Activated T-cell treated with anti-CD3 and anti-CD28 coated beads, Interleukin-2, amount 50 U/mL, for 4 hours (primary cell): ENCODE measurements at regions not wholly inside any gene's neighbourhood (a gene's known extent, or its start where the extent isn't known, plus 50 kb on each side); places are given as distances from the start of the nearest gene placed in this dataset.
"Not testable (repeated sequence)": the region's sequence is repeated elsewhere in the genome, so short reads cannot be mapped to it uniquely, and the experiment has no call there.

Experiments used
- ATAC-seq, 2 donors: fragments of 200-7000 bp; cut with Tn5 transposase; one replicate each; pipeline ENCODE4 v1.10.0; 2021
- DNase-seq: peaks from one replicate; pipeline ENCODE4 v3.0.0-alpha.2; 2020
- H3K27me3 Mint-ChIP-seq: one replicate; pipeline ENCODE4 v1.8.0; 2021; ENCODE audit warnings: low read depth, mixed read lengths
- H3K36me3 Mint-ChIP-seq: one replicate; pipeline ENCODE4 v1.8.0; 2022; ENCODE audit warnings: mixed read lengths; ENCODE audit not compliant: insufficient read depth
- H3K4me1 Mint-ChIP-seq: one replicate; pipeline ENCODE4 v1.8.0; 2021; ENCODE audit warnings: low read depth, mixed read lengths
- H3K4me3 Mint-ChIP-seq: one replicate; pipeline ENCODE4 v1.8.0; 2021; ENCODE audit warnings: mild to moderate bottlenecking, moderate library complexity, mixed read lengths
- H3K9me3 Mint-ChIP-seq: one replicate; pipeline ENCODE4 v1.8.0; 2021; ENCODE audit warnings: mixed read lengths

- no peaks in the 10 kb centered on the region for H3K9me3 Mint-ChIP-seq
- H3K36me3 Mint-ChIP-seq = no peaks in the 10 kb centered on the region
- no peak for DNase-seq
- no peaks in the 10 kb centered on the region for H3K27me3 Mint-ChIP-seq
- ATAC-seq = no peak
- no peaks in the 10 kb centered on the region for H3K4me1 Mint-ChIP-seq
- no peak overlapping the region for H3K4me3 Mint-ChIP-seq
Observed at GRCh38 chr2:76193089-76193488, 482.4 kb upstream of the GCFC2 start.

DNA sequence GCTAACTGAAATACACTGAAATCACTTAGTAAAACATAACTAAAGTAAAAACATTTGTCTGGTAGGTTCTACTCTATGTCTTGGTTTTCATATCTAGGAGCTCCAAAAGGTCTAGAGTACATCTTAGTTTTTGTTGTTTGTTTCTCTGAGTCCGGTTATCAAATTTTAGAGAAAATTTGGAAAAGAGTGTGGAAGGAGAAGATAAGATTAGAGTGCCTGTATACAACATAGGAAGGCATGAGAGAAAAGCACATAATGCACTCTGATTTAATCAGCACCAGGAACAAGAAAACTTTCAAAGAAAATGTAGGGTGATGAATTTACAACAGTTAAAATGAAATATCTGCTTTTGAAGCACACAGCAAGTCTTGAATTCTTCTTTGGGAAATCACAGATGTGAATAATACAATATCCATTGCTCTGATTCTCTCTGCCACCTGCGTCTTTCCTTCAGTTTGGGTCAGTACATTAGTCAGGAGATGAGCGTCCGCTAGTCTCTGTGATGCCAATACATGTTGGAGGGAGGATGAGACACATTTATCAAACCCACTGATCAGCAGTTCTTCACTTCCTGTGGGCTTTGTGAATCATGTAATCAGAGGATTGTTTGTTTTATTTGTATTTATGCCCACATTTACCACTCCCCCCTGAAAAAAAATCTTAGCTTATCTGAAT lies 477.8 kb upstream of the GCFC2 start:
- DNase-seq (no peak), ATAC-seq (no peak)
- Mint-ChIP-seq H3K4me3 (no peak overlapping the region), H3K36me3 (no peaks in the 10 kb centered on the region), H3K27me3 (no peaks in the 10 kb centered on the region), H3K9me3 (peaks cover 4% of the 10 kb centered on the region), H3K4me1 (no peaks in the 10 kb centered on the region)

- ATAC-seq (no peak), DNase-seq (no peak)
- Mint-ChIP-seq H3K4me3 (no peak overlapping the region), H3K9me3 (peaks cover 4% of the 10 kb centered on the region), H3K4me1 (no peaks in the 10 kb centered on the region), H3K36me3 (no peaks in the 10 kb centered on the region), H3K27me3 (no peaks in the 10 kb centered on the region)
Observed at GRCh38 chr2:76187415-76187814, 476.7 kb upstream of the GCFC2 start.

DNA sequence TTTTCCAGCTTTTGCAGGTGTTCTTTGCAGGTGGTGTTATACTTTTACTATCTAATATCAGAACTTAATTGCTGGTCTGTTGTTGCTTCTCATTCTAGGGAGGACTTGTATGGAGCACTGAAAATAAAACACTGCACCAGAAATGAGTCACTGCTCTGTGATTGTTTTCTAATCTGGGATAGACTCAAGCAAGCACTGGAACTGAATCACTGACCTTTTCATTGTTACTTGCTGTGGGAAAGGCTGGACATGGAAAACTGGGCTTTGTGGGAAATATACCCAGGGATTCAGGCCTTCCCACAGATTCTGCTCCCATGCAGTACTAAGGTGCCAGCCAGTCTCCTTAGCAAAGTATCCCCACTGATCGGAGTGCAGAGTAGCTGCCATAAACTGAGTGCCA lies 470.0 kb upstream of the GCFC2 start:
- H3K36me3 Mint-ChIP-seq = no peaks in the 10 kb centered on the region
- no peak overlapping the region for H3K4me3 Mint-ChIP-seq
- no peaks in the 10 kb centered on the region for H3K4me1 Mint-ChIP-seq
- ATAC-seq (no peak), DNase-seq (no peak)
- peaks cover 29% of the 10 kb centered on the region for H3K9me3 Mint-ChIP-seq
- H3K27me3 Mint-ChIP-seq = no peaks in the 10 kb centered on the region

- ATAC-seq (no peak), DNase-seq (no peak)
- Mint-ChIP-seq H3K27me3 (no peaks in the 10 kb centered on the region), H3K4me1 (no peaks in the 10 kb centered on the region), H3K4me3 (no peak overlapping the region), H3K9me3 (peaks cover 47% of the 10 kb centered on the region), H3K36me3 (no peaks in the 10 kb centered on the region)
Observed at GRCh38 chr2:76178610-76179009, 467.9 kb upstream of the GCFC2 start.

- Mint-ChIP-seq H3K4me1 (no peaks in the 10 kb centered on the region), H3K36me3 (no peaks in the 10 kb centered on the region), H3K4me3 (no peak overlapping the region), H3K27me3 (no peaks in the 10 kb centered on the region), H3K9me3 (peaks cover 43% of the 10 kb centered on the region)
- ATAC-seq (no peak), DNase-seq (no peak)
Observed at GRCh38 chr2:76175295-76175694, 464.6 kb upstream of the GCFC2 start.

GRCh38 chr2:76174505-76174904 lies 463.8 kb upstream of the GCFC2 start:
- H3K9me3 Mint-ChIP-seq = peaks cover 43% of the 10 kb centered on the region

GRCh38 chr2:76173206-76173605 lies 462.5 kb upstream of the GCFC2 start:
- H3K9me3 Mint-ChIP-seq = peaks cover 37% of the 10 kb centered on the region
- H3K36me3 Mint-ChIP-seq, H3K27me3 Mint-ChIP-seq, H3K4me1 Mint-ChIP-seq, H3K4me3 Mint-ChIP-seq, DNase-seq, ATAC-seq: not testable (repeated sequence)

More at GRCh38 chr2:76174505-76174904, 463.8 kb upstream of the GCFC2 start:
- H3K27me3 Mint-ChIP-seq = no peaks in the 10 kb centered on the region
- H3K4me1 Mint-ChIP-seq = no peaks in the 10 kb centered on the region
- DNase-seq (no peak), ATAC-seq (no peak)
- no peaks in the 10 kb centered on the region for H3K36me3 Mint-ChIP-seq
- no peak overlapping the region for H3K4me3 Mint-ChIP-seq

- peaks cover 34% of the 10 kb centered on the region for H3K9me3 Mint-ChIP-seq
- H3K36me3 Mint-ChIP-seq, H3K4me1 Mint-ChIP-seq, H3K4me3 Mint-ChIP-seq, ATAC-seq, H3K27me3 Mint-ChIP-seq, DNase-seq: not testable (repeated sequence)
Observed at GRCh38 chr2:76172154-76172595, 461.5 kb upstream of the GCFC2 start.

- DNase-seq = no peak
- no peak overlapping the region for H3K4me3 Mint-ChIP-seq
- H3K36me3 Mint-ChIP-seq = no peaks in the 10 kb centered on the region
- no peaks in the 10 kb centered on the region for H3K27me3 Mint-ChIP-seq
- no peak for ATAC-seq
- H3K4me1 Mint-ChIP-seq = no peaks in the 10 kb centered on the region
- H3K9me3 Mint-ChIP-seq = peaks cover 36% of the 10 kb centered on the region
Observed at GRCh38 chr2:76170856-76171255, 460.1 kb upstream of the GCFC2 start.

DNA sequence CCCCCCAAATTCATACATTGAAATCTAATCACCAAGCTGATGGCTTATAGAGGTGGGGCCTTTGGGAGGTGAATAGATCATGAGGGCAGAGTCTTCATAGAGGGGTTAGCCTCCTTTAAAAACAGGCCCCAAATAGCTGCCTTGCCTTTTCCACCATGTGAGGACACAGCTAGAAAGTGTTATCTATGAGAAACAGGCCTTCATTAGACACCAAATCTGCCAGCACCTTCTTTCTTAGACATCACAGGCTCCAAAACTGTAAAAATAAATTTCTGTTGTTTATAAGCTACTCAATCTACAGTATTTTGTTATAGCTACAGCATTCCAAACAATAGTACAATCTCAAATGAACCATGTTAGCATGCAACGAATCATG lies 459.3 kb upstream of the GCFC2 start:
- Mint-ChIP-seq H3K4me1 (no peaks in the 10 kb centered on the region), H3K27me3 (no peaks in the 10 kb centered on the region), H3K4me3 (no peak overlapping the region), H3K36me3 (no peaks in the 10 kb centered on the region), H3K9me3 (peaks cover 30% of the 10 kb centered on the region)
- no peak for DNase-seq
- ATAC-seq = no peak

- DNase-seq = no peak
- no peaks in the 10 kb centered on the region for H3K4me1 Mint-ChIP-seq
- no peaks in the 10 kb centered on the region for H3K36me3 Mint-ChIP-seq
- no peak for ATAC-seq
- H3K27me3 Mint-ChIP-seq = no peaks in the 10 kb centered on the region
- H3K4me3 Mint-ChIP-seq = no peak overlapping the region
- peaks cover 26% of the 10 kb centered on the region for H3K9me3 Mint-ChIP-seq
Observed at GRCh38 chr2:76169276-76170008, 458.7 kb upstream of the GCFC2 start.

DNA sequence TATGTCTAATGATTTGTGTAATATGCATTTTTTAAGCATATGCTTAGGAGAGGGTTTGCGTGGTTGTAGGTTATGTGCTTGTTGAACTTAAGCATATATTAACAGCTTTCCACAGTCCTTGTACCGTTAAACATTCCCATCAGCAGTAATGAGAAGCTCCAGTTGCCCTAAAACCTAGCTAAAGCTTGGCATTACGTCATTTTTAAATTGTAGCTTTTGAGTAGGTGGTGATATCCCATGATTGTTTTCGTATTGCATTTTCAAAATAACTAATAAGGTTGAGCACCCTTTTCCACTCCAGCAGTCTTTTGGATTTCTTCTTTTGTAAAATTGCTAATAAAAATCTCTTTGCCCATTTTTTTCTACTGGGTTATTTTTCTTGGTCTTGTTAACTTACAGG lies 453.1 kb upstream of the GCFC2 start:
- Mint-ChIP-seq H3K9me3 (peaks cover 16% of the 10 kb centered on the region), H3K27me3 (no peaks in the 10 kb centered on the region), H3K4me1 (no peaks in the 10 kb centered on the region), H3K4me3 (no peak overlapping the region), H3K36me3 (no peaks in the 10 kb centered on the region)
- DNase-seq (no peak), ATAC-seq (no peak)

- no peak for ATAC-seq
- no peaks in the 10 kb centered on the region for H3K27me3 Mint-ChIP-seq
- H3K4me3 Mint-ChIP-seq = no peak overlapping the region
Observed at GRCh38 chr2:76160670-76161069, 450.0 kb upstream of the GCFC2 start.

DNA sequence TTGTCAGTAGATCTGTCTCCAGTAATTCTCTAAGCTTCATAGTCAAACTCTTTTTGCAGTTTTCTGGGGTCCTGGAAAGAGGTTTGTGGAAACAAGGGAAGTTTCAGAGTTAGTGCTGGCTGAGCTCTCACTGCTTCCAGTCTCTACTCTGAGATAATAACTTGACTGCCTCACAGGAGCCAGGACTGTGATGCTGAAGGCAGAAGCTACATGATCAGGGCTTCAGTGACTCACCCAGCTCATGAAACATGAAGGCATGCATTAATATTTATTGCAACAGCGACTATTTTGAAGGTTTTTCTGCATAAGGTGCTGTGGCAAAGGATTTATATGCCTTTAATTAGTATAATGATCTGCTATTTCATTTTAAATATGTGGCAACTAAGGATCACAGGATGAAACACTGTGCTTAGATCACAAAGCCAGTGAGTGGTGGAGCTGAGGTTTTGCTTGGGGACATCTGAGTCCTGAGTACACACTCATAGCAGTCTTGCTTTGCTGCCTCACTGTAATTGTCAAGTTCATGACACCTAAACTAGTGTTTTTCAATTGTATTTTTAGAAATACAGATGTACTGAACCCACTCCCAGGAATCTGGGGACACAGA lies 448.4 kb upstream of the GCFC2 start:
- H3K27me3 Mint-ChIP-seq = no peaks in the 10 kb centered on the region
- no peak for ATAC-seq
- no peaks in the 10 kb centered on the region for H3K36me3 Mint-ChIP-seq
- H3K9me3 Mint-ChIP-seq = peaks cover 3% of the 10 kb centered on the region
- H3K4me1 Mint-ChIP-seq = no peaks in the 10 kb centered on the region
- H3K4me3 Mint-ChIP-seq = no peak overlapping the region
- no peak for DNase-seq

More at GRCh38 chr2:76160670-76161069, 450.0 kb upstream of the GCFC2 start:
- no peaks in the 10 kb centered on the region for H3K36me3 Mint-ChIP-seq
- peaks cover 3% of the 10 kb centered on the region for H3K9me3 Mint-ChIP-seq
- DNase-seq = no peak
- H3K4me1 Mint-ChIP-seq = no peaks in the 10 kb centered on the region
